Body of pancreas (tissue), 4 donors: ENCODE measurements at regions not wholly inside any gene's neighbourhood (a gene's known extent, or its start where the extent isn't known, plus 50 kb on each side); places are given as distances from the start of the nearest gene placed in this dataset.

ENCODE experiments used
- POLR2A ChIP-seq, 3 donors: fragments of 450-650 bp; IDR thresholded peaks; one replicate each; pipeline ENCODE4 v1.6.1; 2016; ENCODE audit warnings: antibody characterized with exemption in 3 of 3, mild to moderate bottlenecking in 2 of 3
- TF ChIP-seq, protein P1 (sequence below), 7 experiments: fragments of 450-650 bp in 4 of 7; fragments of 200-600 bp in 3 of 7; sonication (generic) in 3 of 7; IDR thresholded peaks; one replicate each; pipeline ENCODE4 v1.5.1; 2016 to 2019; ENCODE audit warnings: antibody characterized with exemption in 7 of 7

DNA sequence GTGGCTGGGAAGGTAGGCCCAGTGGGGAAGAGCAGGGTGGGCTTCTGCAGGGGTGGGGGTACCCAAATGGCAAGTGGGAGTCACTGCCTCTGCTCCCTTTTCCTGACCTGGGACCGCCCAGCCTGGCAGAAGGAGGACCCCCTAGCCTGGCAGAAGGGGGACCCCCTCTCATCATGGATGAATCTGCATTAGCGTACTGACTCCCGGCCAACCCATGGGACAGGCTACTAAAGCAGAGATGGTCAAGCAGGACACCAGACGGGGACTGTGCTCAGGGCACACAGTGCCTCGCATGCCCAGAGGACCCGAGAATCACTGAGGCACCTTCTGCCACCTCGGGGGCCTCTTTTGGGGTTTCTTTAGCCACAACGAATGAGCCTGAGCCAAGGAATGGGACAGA lies 577.5 kb downstream of the GLRX3 start:
- TF ChIP-seq POLR2A (IDR thresholded peaks at IDR 0.05), result no peak
- TF ChIP-seq, protein P1, sequence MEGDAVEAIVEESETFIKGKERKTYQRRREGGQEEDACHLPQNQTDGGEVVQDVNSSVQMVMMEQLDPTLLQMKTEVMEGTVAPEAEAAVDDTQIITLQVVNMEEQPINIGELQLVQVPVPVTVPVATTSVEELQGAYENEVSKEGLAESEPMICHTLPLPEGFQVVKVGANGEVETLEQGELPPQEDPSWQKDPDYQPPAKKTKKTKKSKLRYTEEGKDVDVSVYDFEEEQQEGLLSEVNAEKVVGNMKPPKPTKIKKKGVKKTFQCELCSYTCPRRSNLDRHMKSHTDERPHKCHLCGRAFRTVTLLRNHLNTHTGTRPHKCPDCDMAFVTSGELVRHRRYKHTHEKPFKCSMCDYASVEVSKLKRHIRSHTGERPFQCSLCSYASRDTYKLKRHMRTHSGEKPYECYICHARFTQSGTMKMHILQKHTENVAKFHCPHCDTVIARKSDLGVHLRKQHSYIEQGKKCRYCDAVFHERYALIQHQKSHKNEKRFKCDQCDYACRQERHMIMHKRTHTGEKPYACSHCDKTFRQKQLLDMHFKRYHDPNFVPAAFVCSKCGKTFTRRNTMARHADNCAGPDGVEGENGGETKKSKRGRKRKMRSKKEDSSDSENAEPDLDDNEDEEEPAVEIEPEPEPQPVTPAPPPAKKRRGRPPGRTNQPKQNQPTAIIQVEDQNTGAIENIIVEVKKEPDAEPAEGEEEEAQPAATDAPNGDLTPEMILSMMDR (IDR thresholded peaks at IDR 0.05), result no peak
